SK-N-SH (cell line): ENCODE measurements at regions not wholly inside any gene's neighbourhood (a gene's known extent, or its start where the extent isn't known, plus 50 kb on each side); places are given as distances from the start of the nearest gene placed in this dataset.

Experiments used
- CTCF ChIA-PET: fragments of 300-600, 350-600 bp; formaldehyde crosslinking; extraction: SDS; loops from one replicate; lab custom pipeline; 2021; lab: Yijun Ruan, JAX
- POLR2A ChIA-PET: fragments of 350-600 bp; sonication (Branson Sonifier 250); formaldehyde crosslinking; extraction: SDS; loops from one replicate; lab custom pipeline; 2020; ENCODE audit warnings: antibody characterized with exemption, inconsistent platforms; lab: Yijun Ruan, JAX
- DNase-seq: peaks from one replicate; pipeline ENCODE4 v3.0.0; 2012
- H2AFZ ChIP-seq: fragments of 200-600 bp; sonication (generic); 2 replicates; pipeline ENCODE4 v1.8.1; 2016; ENCODE audit warnings: antibody characterized with exemption, mild to moderate bottlenecking, low read depth
- H3F3A ChIP-seq: fragments of 200-600 bp; sonication (generic); replicated peaks from 2 replicates; pipeline ENCODE3; 2016; ENCODE audit warnings: antibody characterized with exemption, mild to moderate bottlenecking; ENCODE audit not compliant: insufficient read depth
- H3K27ac ChIP-seq, 2 experiments: fragments of 200-500 bp in 1 of 2; fragments of 200-600 bp in 1 of 2; sonication (Bioruptor generic) in 1 of 2; sonication (generic), shearing (Covaris generic) in 1 of 2; 2 replicates each; pipeline versions ENCODE4 v1.5.1 to v1.6.1; 2014 to 2016; ENCODE audit warnings: low read depth in 2 of 2, inconsistent platforms in 1 of 2, low read length in 1 of 2, mild to moderate bottlenecking in 1 of 2, mixed read lengths in 1 of 2
- H3K27me3 ChIP-seq: fragments of 200-600 bp; sonication (generic), shearing (Covaris generic); 2 replicates; pipeline ENCODE4 v1.6.1; 2016; ENCODE audit warnings: mixed run types; ENCODE audit not compliant: insufficient read depth
- H3K36me3 ChIP-seq, 2 experiments: fragments of 200-500 bp in 1 of 2; fragments of 200-600 bp in 1 of 2; sonication (Bioruptor generic) in 1 of 2; sonication (generic) in 1 of 2; replicated peaks in 1 of 2; 2 replicates each; pipeline versions ENCODE3 to v1.5.1; 2014 to 2016; ENCODE audit warnings: low read length in 1 of 2, mild to moderate bottlenecking in 1 of 2; ENCODE audit not compliant: insufficient read depth in 2 of 2, control insufficient read depth in 1 of 2
- H3K4me1 ChIP-seq, 2 experiments: fragments of 200-500 bp in 1 of 2; fragments of 200-600 bp in 1 of 2; sonication (Bioruptor generic) in 1 of 2; sonication (generic), shearing (Covaris generic) in 1 of 2; 2 replicates each; pipeline versions ENCODE4 v1.5.1 to v1.6.1; 2014 to 2016; ENCODE audit warnings: low read depth in 1 of 2, low read length in 1 of 2, mixed run types in 1 of 2; ENCODE audit not compliant: insufficient read depth in 2 of 2, control insufficient read depth in 1 of 2
- H3K4me2 ChIP-seq: fragments of 200-600 bp; sonication (generic), shearing (Covaris generic); 2 replicates; pipeline ENCODE4 v1.6.1; 2017; ENCODE audit warnings: mixed run types
- H3K4me3 ChIP-seq, 2 experiments: fragments of 200-500 bp in 1 of 2; fragments of 200-600 bp in 1 of 2; sonication (Bioruptor generic) in 1 of 2; sonication (generic), shearing (Covaris generic) in 1 of 2; 2 replicates each; pipeline versions ENCODE4 v1.5.1 to v1.8.1; 2014 to 2016; ENCODE audit warnings: low read depth in 2 of 2, inconsistent platforms in 1 of 2, low read length in 1 of 2, mild to moderate bottlenecking in 1 of 2, mixed read lengths in 1 of 2, moderate library complexity in 1 of 2
- H3K79me2 ChIP-seq: fragments of 200-600 bp; sonication (generic); 2 replicates; pipeline ENCODE4 v1.8.1; 2017; ENCODE audit warnings: mild to moderate bottlenecking; ENCODE audit not compliant: insufficient read depth
- H3K9ac ChIP-seq: fragments of 200-600 bp; sonication (generic); 2 replicates; pipeline ENCODE4 v1.6.1; 2017; ENCODE audit warnings: mixed run types
- H3K9me2 ChIP-seq: fragments of 200-600 bp; sonication (generic); 2 replicates; pipeline ENCODE4 v1.6.1; 2017; ENCODE audit warnings: mixed run types
- H3K9me3 ChIP-seq: fragments of 200-600 bp; sonication (generic); 2 replicates; pipeline ENCODE4 v1.6.1; 2017; ENCODE audit warnings: mixed run types, mild to moderate bottlenecking, moderate library complexity
- H4K20me1 ChIP-seq: fragments of 200-600 bp; sonication (generic); 2 replicates; pipeline ENCODE4 v1.6.1; 2017; ENCODE audit warnings: mild to moderate bottlenecking, mixed run types; ENCODE audit not compliant: insufficient read depth
- ELF1 ChIP-seq: IDR thresholded peaks from 2 replicates; pipeline ENCODE4 v1.4.0; 2012
- EZH2phosphoT487 ChIP-seq: fragments of 200-600 bp; sonication (generic); IDR thresholded peaks from 2 replicates; pipeline ENCODE4 v1.6.1; 2017; ENCODE audit warnings: low read depth, mixed run types, mild to moderate bottlenecking, antibody characterized with exemption, moderate library complexity, borderline replicate concordance
- GATA2 ChIP-seq: sonication (generic); formaldehyde crosslinking; IDR thresholded peaks from 2 replicates; pipeline ENCODE4 v1.5.0; 2020; ENCODE audit warnings: mild to moderate bottlenecking, missing genetic modification reagents
- JUND ChIP-seq: IDR thresholded peaks from 2 replicates; pipeline ENCODE4 v1.4.0; 2012
- MEF2A ChIP-seq: IDR thresholded peaks from 2 replicates; pipeline ENCODE4 v1.4.0; 2012; ENCODE audit warnings: low read depth, borderline replicate concordance
- NFIC ChIP-seq: IDR thresholded peaks from 2 replicates; pipeline ENCODE4 v1.4.0; 2012; ENCODE audit warnings: borderline replicate concordance
- POLR2AphosphoS5 ChIP-seq: IDR thresholded peaks from 2 replicates; pipeline ENCODE4 v1.6.1; 2012; ENCODE audit warnings: low read depth, low read length
- RAD21 ChIP-seq: IDR thresholded peaks from 2 replicates; pipeline ENCODE4 v1.6.1; 2012; ENCODE audit warnings: mild to moderate bottlenecking, low read length
- RCOR1 ChIP-seq: fragments of 150-350 bp; IDR thresholded peaks from 2 replicates; pipeline ENCODE4 v1.6.1; 2017; ENCODE audit warnings: antibody characterized with exemption, low read length
- SIN3A ChIP-seq: IDR thresholded peaks from 2 replicates; pipeline ENCODE4 v1.6.1; 2012; ENCODE audit warnings: low read depth, mild to moderate bottlenecking, low read length, moderate library complexity, borderline replicate concordance
- SMC3 ChIP-seq: IDR thresholded peaks from 2 replicates; pipeline ENCODE4 v1.6.1; 2012; ENCODE audit warnings: low read depth, low read length, improper control_type of control experiment
- TAF1 ChIP-seq: IDR thresholded peaks from 2 replicates; pipeline ENCODE4 v1.6.1; 2012; ENCODE audit warnings: low read depth, mild to moderate bottlenecking, low read length, moderate library complexity, borderline replicate concordance
- TEAD4 ChIP-seq: IDR thresholded peaks from 2 replicates; pipeline ENCODE4 v1.4.0; 2012; ENCODE audit warnings: mild to moderate bottlenecking, borderline replicate concordance; ENCODE audit not compliant: insufficient read depth
- TF ChIP-seq, protein P1 (sequence below): IDR thresholded peaks from 2 replicates; pipeline ENCODE4; 2012
- TF ChIP-seq, protein P2 (sequence below): IDR thresholded peaks from 2 replicates; pipeline ENCODE4 v1.4.0; 2012; ENCODE audit warnings: low read depth, borderline replicate concordance
- TF ChIP-seq, protein P3 (sequence below): IDR thresholded peaks from 2 replicates; pipeline ENCODE4 v1.6.1; 2012; ENCODE audit warnings: mild to moderate bottlenecking, low read depth, low read length, moderate library complexity
- TF ChIP-seq, protein P4 (sequence below): fragments of 150-350 bp; IDR thresholded peaks from 2 replicates; pipeline ENCODE4 v1.6.1; 2016; ENCODE audit warnings: mild to moderate bottlenecking, low read depth, low read length

DNA sequence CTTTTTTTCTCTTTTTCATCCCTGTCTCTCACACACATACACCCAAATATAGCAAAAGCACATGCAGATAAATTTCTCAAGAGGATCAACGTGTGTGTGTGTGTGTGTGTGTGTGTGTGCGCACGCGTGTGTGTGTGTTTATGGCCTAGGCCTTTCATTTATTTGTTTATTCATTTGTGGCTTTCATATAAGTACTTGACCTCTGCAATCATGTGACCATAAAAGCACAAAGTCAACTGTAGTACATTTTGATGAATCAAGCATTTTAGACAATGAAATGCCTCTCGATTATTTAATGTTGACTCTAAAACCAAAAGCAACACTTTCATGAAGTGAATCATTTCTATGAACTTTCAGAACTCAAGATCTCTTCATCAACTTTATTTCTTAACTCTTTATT lies 194.1 kb upstream of the ADGRL2 start (continued):
- TF ChIP-seq, protein P1, sequence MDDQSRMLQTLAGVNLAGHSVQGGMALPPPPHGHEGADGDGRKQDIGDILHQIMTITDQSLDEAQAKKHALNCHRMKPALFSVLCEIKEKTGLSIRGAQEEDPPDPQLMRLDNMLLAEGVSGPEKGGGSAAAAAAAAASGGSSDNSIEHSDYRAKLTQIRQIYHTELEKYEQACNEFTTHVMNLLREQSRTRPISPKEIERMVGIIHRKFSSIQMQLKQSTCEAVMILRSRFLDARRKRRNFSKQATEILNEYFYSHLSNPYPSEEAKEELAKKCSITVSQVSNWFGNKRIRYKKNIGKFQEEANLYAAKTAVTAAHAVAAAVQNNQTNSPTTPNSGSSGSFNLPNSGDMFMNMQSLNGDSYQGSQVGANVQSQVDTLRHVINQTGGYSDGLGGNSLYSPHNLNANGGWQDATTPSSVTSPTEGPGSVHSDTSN: no peak
- TF ChIP-seq SMC3 (no peak), GATA2 (no peak), TEAD4 (no peak), SIN3A (no peak), EZH2phosphoT487 (no peak)
- TF ChIP-seq, protein P2, sequence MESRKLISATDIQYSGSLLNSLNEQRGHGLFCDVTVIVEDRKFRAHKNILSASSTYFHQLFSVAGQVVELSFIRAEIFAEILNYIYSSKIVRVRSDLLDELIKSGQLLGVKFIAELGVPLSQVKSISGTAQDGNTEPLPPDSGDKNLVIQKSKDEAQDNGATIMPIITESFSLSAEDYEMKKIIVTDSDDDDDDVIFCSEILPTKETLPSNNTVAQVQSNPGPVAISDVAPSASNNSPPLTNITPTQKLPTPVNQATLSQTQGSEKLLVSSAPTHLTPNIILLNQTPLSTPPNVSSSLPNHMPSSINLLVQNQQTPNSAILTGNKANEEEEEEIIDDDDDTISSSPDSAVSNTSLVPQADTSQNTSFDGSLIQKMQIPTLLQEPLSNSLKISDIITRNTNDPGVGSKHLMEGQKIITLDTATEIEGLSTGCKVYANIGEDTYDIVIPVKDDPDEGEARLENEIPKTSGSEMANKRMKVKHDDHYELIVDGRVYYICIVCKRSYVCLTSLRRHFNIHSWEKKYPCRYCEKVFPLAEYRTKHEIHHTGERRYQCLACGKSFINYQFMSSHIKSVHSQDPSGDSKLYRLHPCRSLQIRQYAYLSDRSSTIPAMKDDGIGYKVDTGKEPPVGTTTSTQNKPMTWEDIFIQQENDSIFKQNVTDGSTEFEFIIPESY: no peak

DNA sequence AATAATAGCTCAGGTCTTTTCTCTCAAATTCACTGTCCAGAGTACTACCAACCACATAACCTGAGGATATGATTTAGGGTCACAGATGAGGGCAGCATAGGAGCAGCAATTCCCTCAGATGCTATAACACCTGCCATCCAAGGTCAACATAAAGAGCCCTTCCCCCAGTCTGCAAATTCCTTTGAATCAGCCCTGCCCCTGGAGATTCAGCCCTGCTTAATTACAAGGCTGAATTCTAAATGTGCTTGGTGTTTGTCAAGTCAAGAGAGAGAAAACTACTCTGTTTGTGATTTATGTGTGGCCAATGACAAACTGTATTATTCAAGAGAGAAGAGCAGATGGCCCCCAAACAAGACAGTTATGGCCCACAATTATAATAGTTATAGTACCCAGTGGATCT lies 195.7 kb upstream of the ADGRL2 start:
- Histone ChIP-seq H3K79me2 (no peaks in the 10 kb centered on the region), H3F3A (no peaks in the 10 kb centered on the region)
- TF ChIP-seq POLR2AphosphoS5: no peak
- no peak for TF ChIP-seq ELF1
- TF ChIP-seq, protein P1: no peak
- TF ChIP-seq, protein P3, sequence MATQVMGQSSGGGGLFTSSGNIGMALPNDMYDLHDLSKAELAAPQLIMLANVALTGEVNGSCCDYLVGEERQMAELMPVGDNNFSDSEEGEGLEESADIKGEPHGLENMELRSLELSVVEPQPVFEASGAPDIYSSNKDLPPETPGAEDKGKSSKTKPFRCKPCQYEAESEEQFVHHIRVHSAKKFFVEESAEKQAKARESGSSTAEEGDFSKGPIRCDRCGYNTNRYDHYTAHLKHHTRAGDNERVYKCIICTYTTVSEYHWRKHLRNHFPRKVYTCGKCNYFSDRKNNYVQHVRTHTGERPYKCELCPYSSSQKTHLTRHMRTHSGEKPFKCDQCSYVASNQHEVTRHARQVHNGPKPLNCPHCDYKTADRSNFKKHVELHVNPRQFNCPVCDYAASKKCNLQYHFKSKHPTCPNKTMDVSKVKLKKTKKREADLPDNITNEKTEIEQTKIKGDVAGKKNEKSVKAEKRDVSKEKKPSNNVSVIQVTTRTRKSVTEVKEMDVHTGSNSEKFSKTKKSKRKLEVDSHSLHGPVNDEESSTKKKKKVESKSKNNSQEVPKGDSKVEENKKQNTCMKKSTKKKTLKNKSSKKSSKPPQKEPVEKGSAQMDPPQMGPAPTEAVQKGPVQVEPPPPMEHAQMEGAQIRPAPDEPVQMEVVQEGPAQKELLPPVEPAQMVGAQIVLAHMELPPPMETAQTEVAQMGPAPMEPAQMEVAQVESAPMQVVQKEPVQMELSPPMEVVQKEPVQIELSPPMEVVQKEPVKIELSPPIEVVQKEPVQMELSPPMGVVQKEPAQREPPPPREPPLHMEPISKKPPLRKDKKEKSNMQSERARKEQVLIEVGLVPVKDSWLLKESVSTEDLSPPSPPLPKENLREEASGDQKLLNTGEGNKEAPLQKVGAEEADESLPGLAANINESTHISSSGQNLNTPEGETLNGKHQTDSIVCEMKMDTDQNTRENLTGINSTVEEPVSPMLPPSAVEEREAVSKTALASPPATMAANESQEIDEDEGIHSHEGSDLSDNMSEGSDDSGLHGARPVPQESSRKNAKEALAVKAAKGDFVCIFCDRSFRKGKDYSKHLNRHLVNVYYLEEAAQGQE: no peak
- TF ChIP-seq TAF1: no peak
- no peak for TF ChIP-seq JUND
- no peak for TF ChIP-seq MEF2A
- TF ChIP-seq RAD21: no peak
- no peak for TF ChIP-seq NFIC
- TF ChIP-seq, protein P4, sequence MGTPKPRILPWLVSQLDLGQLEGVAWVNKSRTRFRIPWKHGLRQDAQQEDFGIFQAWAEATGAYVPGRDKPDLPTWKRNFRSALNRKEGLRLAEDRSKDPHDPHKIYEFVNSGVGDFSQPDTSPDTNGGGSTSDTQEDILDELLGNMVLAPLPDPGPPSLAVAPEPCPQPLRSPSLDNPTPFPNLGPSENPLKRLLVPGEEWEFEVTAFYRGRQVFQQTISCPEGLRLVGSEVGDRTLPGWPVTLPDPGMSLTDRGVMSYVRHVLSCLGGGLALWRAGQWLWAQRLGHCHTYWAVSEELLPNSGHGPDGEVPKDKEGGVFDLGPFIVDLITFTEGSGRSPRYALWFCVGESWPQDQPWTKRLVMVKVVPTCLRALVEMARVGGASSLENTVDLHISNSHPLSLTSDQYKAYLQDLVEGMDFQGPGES: no peak
- no peak for TF ChIP-seq RCOR1
- TF ChIP-seq, all 33 proteins: peak for 0
- Histone ChIP-seq H3K9ac (no peak overlapping the region), H3K9me3 (no peaks in the 10 kb centered on the region), H3K27me3 (no peaks in the 10 kb centered on the region), H4K20me1 (no peaks in the 10 kb centered on the region), H3K27ac (no peak overlapping the region), H3K9me2 (no peaks in the 10 kb centered on the region), H3K4me1 (peaks cover 0 to 11% of the 10 kb centered on the region in 2 experiments; a peak in 2 of 4 replicates), H3K36me3 (no peaks in the 10 kb centered on the region), H3K4me2 (no peak overlapping the region), H3K4me3 (no peak overlapping the region), H2AFZ (no peak overlapping the region)
- ChIA-PET CTCF (interaction anchor here (1.5 kb wide), 1 partner anchor 56 kb away, joined by 5 read pairs; no protein-coding TSS in a partner anchor), POLR2A (no interaction called here)
- no peak for DNase-seq
